CD4-positive, alpha-beta T cell treated with Interleukin-17A for 1 hour (primary cell): ENCODE measurements at regions not wholly inside any gene's neighbourhood (a gene's known extent, or its start where the extent isn't known, plus 50 kb on each side); places are given as distances from the start of the nearest gene placed in this dataset.
"Not testable (repeated sequence)": the region's sequence is repeated elsewhere in the genome, so short reads cannot be mapped to it uniquely, and the experiment has no call there.

Source experiments
- DNase-seq: peaks from one replicate; pipeline ENCODE4 v3.0.0-alpha.2; 2020

DNA sequence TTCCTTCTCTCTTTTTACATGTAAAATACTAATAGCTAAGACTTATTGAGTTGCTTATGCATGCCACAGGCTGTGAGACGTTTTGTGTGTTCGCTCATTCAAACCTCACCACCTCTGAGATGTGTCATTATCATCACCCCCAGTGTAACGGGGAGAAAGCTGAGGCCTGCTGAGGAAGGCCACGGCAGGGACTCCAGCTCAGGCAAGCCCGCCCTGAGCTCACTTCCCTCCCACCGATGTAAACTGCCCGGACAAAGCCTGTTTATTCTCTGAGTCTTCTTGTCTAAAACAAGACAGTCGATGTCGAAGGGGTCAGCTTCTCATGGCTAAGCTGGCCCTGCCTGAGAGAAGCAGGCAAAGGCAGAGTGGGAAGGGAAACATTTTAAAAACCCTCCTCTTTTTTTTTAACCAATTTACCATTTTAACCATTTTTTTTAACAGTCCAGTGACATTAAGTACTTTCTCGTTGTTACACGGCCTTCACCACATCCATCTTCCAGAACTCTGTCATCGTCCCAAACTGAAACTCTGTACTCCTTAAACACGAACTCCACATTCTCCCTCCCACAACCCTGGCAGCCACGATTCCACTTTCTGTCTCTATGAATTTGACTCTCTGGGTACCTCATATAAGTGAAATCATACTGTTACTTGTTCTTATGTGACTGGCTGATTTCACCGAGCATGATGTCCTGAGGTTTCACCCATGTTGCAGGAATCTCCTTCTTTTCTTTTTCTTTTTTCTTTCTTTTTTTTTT, 204.8 kb upstream of the GALNT2 start:
- DNase-seq = no peak

- no peak for DNase-seq
These were observed 203.1 kb upstream of the GALNT2 start for GRCh38 chr1:229863651-229864545.

- no peak for DNase-seq
These were observed 202.3 kb upstream of the GALNT2 start for GRCh38 chr1:229864686-229865230.

DNA sequence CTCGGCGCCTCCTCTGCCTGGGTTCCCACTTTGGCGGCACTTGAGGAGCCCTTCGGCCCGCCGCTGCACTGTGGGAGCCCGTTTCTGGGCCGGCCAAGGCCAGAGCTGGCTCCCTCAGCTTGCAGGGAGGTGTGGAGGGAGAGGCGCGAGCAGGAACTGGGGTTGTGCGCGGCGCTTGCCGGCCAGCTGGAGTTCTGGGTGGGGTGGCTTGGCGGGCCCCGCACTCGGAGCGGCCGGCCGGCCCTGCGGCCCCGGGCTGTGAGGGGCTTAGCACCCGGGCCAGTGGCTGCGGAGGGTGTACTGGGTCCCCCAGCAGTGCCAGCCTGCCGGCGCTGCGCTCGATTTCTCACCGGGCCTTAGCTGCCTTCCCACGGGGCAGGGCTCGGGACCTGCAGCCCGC, 201.7 kb upstream of the GALNT2 start:
- DNase-seq = not testable (repeated sequence)

DNA sequence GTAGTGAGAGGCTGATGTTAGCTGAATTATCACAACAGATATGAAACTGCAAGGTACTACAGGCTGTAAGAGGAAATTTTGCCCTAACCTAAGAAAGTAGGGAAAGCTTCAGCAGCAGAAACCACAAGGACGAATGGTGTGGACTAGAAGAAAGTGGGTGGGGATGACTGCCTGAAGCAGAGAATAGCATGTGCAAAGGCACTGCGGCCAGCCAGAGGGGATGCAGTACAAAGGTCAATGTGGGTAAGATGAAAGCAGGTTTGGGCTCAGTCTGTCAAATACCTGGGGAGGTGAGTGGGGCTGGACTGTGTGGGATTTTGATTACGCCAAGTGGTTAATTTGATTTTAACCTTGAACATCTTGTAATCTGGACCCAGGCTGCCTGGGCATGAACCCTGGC, 199.3 kb upstream of the GALNT2 start:
- DNase-seq = no peak

GRCh38 chr1:229869240-229869639, 197.8 kb upstream of the GALNT2 start:
- DNase-seq = no peak

- no peak for DNase-seq
These were observed 197.4 kb upstream of the GALNT2 start for GRCh38 chr1:229869687-229870086.

DNA sequence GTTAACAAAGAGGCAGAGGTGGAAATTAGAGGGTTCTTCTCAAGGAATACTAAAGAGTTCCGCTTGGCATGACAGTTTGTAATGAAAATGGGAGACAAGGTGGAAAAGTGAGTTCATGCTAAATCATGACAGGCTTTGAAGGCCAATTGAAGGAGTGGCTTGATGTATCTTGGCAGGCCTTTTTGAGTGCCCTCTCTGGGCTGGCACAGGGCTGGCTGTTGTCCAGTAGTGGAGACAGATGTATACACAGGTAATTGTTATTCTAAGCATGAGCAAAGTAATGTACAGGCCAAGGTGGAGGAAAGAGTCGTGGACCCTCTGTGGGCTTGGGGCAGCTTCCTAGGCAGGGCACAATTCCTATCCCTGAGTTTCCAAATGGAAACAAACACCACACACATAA, 196.7 kb upstream of the GALNT2 start:
- DNase-seq = no peak

- DNase-seq = no peak
These were observed 195.9 kb upstream of the GALNT2 start for GRCh38 chr1:229871078-229871676.

DNA sequence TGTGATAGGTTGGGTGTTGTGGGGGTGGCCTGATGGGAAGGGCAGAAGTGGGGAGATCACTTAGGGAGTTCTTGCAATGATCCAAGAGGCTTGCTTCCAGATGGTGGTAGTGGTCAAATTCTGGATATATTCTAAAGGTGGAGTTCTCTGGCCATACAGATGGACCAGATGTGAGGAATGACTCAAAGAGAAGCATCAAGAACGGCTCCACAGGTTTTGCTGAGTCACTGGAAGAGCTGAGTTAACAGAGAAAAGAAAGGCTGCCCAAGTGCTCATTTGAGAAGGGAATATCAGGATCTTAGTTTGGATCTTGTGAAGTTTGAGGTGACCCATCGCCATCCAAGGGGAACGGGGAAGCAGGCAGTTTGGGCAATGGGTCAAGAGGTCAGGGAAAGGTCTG, 192.9 kb upstream of the GALNT2 start:
- no peak for DNase-seq

- DNase-seq = no peak
These were observed 192.4 kb upstream of the GALNT2 start for GRCh38 chr1:229874609-229875008.

DNA sequence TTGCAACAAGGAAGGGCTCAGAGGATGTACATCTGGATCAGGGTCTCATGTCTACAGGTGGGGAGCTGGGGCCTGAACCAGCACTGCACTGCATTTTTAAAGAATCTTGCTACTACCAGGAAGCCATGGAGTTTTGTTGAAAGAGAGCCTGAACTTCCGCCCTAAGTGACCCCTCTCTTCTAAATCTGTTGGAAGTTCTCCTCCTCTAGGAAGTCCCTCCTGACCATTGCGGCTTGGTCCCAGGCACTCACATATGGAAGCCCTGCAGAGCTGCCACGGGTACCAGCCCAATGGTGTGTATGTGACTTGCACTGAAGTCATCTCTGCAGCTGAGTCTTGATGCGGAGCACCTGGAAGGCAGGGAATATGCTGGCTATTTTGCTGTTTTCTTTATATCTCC, 192.0 kb upstream of the GALNT2 start:
- DNase-seq = no peak

GRCh38 chr1:229879746-229880145, 187.3 kb upstream of the GALNT2 start:
- no peak for DNase-seq

- DNase-seq = no peak
These were observed 186.5 kb upstream of the GALNT2 start for GRCh38 chr1:229880271-229881170.

GRCh38 chr1:229882621-229883020, 184.4 kb upstream of the GALNT2 start:
- no peak for DNase-seq

DNA sequence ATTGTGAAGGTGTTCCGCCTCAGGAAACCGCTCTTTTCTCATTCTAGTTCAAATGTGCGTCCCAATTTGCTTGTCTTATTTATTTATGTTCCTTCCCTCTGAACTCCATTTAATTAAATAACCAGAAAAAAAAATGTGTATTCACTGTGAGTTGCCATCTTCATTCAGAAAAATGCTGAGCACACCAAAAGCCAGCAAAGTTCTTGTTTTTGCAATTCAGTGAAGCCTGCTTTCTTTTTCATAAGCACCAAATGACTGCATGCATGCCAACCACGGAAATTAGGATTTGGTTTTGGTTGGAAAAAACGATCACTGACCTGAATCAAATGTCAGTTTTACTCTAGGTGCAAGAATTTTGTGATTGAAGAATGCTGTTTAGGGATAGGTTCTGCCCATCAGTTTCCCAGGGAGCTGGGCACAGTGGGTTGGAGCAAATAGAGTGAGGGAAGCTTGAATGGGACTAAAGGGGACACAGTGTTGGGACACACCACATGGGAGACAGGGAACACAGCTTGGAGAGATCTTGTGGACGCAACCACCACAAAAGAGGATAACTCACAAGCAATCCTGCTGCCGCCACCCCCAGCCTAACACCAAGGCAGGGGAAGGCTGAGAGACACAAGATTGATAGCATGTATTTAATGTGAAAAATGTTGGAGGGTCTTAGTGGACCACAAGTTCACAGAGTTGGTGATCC, 183.4 kb upstream of the GALNT2 start:
- no peak for DNase-seq

- no peak for DNase-seq
These were observed 182.3 kb upstream of the GALNT2 start for GRCh38 chr1:229884765-229885164.

- DNase-seq = no peak
These were observed 181.2 kb upstream of the GALNT2 start for GRCh38 chr1:229885568-229886495.

DNA sequence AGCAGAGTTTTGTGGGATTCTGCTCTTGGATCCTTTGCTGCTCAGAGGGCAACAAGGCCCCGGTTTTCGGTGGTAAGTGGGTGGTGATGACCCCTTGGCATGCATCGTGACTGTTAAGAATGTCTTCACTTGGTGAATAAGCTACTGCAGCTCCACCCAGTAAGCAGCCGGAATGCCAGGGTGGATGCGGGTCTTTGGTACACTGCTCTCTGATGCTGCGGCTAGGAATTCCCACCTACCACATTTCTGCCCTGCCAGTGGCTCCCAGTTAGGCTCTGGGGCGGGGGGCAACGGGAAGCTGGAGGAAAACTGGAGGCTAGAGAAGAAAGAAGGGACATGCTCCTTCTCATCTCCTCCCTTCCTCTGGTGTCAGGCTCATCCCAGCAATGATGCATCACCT, 180.4 kb upstream of the GALNT2 start:
- no peak for DNase-seq

DNA sequence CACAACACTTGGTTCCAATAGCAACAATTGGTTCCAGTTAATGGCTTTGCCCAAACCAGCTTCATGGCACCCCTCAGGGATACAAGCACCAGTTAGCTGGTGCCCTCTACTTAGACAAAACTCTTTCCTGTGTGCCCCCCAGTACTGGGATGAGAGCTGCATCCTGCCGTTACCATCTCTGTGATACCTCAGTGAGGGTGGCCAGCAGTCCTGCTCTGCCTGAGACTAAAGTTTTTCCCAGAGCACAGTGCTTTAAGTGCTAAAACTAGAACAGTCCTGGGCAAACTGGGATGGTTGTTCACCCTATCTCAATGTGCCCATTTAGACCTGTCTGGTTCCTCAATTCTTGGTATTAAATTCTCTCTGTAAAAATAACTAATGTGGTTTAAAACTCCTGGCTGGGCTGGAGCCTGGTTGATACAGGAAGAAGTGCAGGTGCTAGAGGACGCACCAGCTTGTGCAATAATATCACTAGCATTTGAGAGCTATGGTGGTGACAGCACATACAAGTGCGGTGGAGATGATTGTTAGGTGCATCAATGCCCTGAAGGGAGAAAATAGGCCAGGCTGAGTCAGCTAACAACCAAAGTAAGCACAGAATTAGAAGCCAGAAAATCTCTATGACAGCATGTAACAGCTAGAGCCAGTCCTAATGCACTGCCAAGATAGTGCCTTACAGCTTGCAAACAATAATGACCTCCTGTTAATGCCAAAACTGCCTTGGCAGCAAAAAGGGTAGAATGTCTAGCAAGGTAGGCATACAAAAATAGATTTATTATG, 179.8 kb upstream of the GALNT2 start:
- DNase-seq = no peak
